ENCODE measurements at regions not wholly inside any gene's neighbourhood (a gene's known extent, or its start where the extent isn't known, plus 50 kb on each side); places are given as distances from the start of the nearest gene placed in this dataset.

- Mint-ChIP-seq H3K4me3 (no peak overlapping the region), H3K27ac (peak overlapping the region; percentile 26), H3K27me3 (ENCODE audit: low read depth) (no peaks in the 10 kb centered on the region), H3K9me3 (no peaks in the 10 kb centered on the region), H3K4me1 (peaks cover 13% of the 10 kb centered on the region), H3K36me3 (no peaks in the 10 kb centered on the region)
- no peak for DNase-seq (ENCODE audit: low spot score in 2 of 2, unreplicated experiment in 2 of 2)
- TF ChIP-seq CTCF (IDR thresholded peaks at IDR 0.05; ENCODE audit: unreplicated experiment), result no peak
These were observed 83.7 kb downstream of the RPL27A start for GRCh38 chr11:8766043-8766987.

- Mint-ChIP-seq H3K27ac (no peak overlapping the region), H3K27me3 (ENCODE audit: low read depth) (no peaks in the 10 kb centered on the region), H3K4me3 (no peak overlapping the region), H3K4me1 (peaks cover 13% of the 10 kb centered on the region), H3K36me3 (no peaks in the 10 kb centered on the region), H3K9me3 (no peaks in the 10 kb centered on the region)
- no peak for TF ChIP-seq CTCF (IDR thresholded peaks at IDR 0.05; ENCODE audit: unreplicated experiment)
- DNase-seq (ENCODE audit: low spot score in 2 of 2, unreplicated experiment in 2 of 2), result no peak
These were observed 84.4 kb downstream of the RPL27A start for GRCh38 chr11:8766988-8767374.

GRCh38 chr11:8767466-8768142, 85.0 kb downstream of the RPL27A start:
- Mint-ChIP-seq H3K27ac (peak overlapping the region; percentile 49), H3K4me3 (no peak overlapping the region), H3K27me3 (ENCODE audit: low read depth) (no peaks in the 10 kb centered on the region), H3K4me1 (peaks cover 13% of the 10 kb centered on the region), H3K9me3 (no peaks in the 10 kb centered on the region), H3K36me3 (no peaks in the 10 kb centered on the region)
- DNase-seq (ENCODE audit: low spot score in 2 of 2, unreplicated experiment in 2 of 2), result no peak
- TF ChIP-seq CTCF (IDR thresholded peaks at IDR 0.05; ENCODE audit: unreplicated experiment), result no peak

GRCh38 chr11:8768625-8769333, 86.2 kb downstream of the RPL27A start:
- Mint-ChIP-seq H3K9me3 (no peaks in the 10 kb centered on the region), H3K4me1 (peaks cover 19% of the 10 kb centered on the region), H3K27ac (no peak overlapping the region), H3K4me3 (no peak overlapping the region), H3K36me3 (no peaks in the 10 kb centered on the region), H3K27me3 (ENCODE audit: low read depth) (no peaks in the 10 kb centered on the region)
- TF ChIP-seq CTCF (IDR thresholded peaks at IDR 0.05; ENCODE audit: unreplicated experiment), result no peak
- no peak for DNase-seq (ENCODE audit: low spot score in 2 of 2, unreplicated experiment in 2 of 2)

- DNase-seq (ENCODE audit: low spot score in 2 of 2, unreplicated experiment in 2 of 2), result no peak
- TF ChIP-seq CTCF (IDR thresholded peaks at IDR 0.05; ENCODE audit: unreplicated experiment), result no peak
- no peaks in the 10 kb centered on the region for H3K36me3 Mint-ChIP-seq
These were observed 90.3 kb downstream of the RPL27A start for GRCh38 chr11:8772571-8773519.

More at GRCh38 chr11:8772571-8773519, 90.3 kb downstream of the RPL27A start:
- H3K4me1 Mint-ChIP-seq, result peaks cover 8% of the 10 kb centered on the region
- no peaks in the 10 kb centered on the region for H3K27me3 Mint-ChIP-seq (ENCODE audit: low read depth)
- no peak overlapping the region for H3K4me3 Mint-ChIP-seq
- H3K9me3 Mint-ChIP-seq, result no peaks in the 10 kb centered on the region
- peak overlapping the region; percentile 32 for H3K27ac Mint-ChIP-seq

All from mesothelial cell of epicardium (in vitro differentiated cells).